Progenitor cell of endocrine pancreas (in vitro differentiated cells): ENCODE measurements at regions not wholly inside any gene's neighbourhood (a gene's known extent, or its start where the extent isn't known, plus 50 kb on each side); places are given as distances from the start of the nearest gene placed in this dataset.

ENCODE experiments used
- DNase-seq: peaks from one replicate; pipeline ENCODE4 v3.0.0; 2021; ENCODE audit warnings: low spot score; ENCODE audit not compliant: unreplicated experiment
- H3K27ac Mint-ChIP-seq: 2 replicates; pipeline ENCODE4 v1.8.0; 2021; ENCODE audit warnings: mild to moderate bottlenecking, moderate library complexity, mixed read lengths
- H3K27me3 Mint-ChIP-seq: 2 replicates; pipeline ENCODE4 v1.8.0; 2021; ENCODE audit warnings: mixed read lengths
- H3K36me3 Mint-ChIP-seq: 2 replicates; pipeline ENCODE4 v1.8.0; 2022; ENCODE audit warnings: mixed read lengths; ENCODE audit not compliant: insufficient read depth
- H3K4me1 Mint-ChIP-seq: 2 replicates; pipeline ENCODE4 v1.8.0; 2021; ENCODE audit warnings: low read depth, mixed read lengths
- H3K4me3 Mint-ChIP-seq: 2 replicates; pipeline ENCODE4 v1.8.0; 2021; ENCODE audit warnings: low read depth, mild to moderate bottlenecking, moderate library complexity, mixed read lengths
- H3K9me3 Mint-ChIP-seq: 2 replicates; pipeline ENCODE4 v1.8.0; 2021; ENCODE audit warnings: low read depth, mixed read lengths
- CTCF ChIP-seq: fragments of 200-600 bp; sonication (generic); IDR thresholded peaks from one replicate; pipeline ENCODE4 v1.5.0; 2021; ENCODE audit warnings: antibody characterized with exemption, mild to moderate bottlenecking; ENCODE audit not compliant: unreplicated experiment

GRCh38 chr14:46051796-46052195 lies 599.8 kb downstream of the RPL10L start:
- H3K4me1 Mint-ChIP-seq: peaks cover 6% of the 10 kb centered on the region
- H3K36me3 Mint-ChIP-seq: no peaks in the 10 kb centered on the region
- no peak for DNase-seq
- H3K27me3 Mint-ChIP-seq: no peaks in the 10 kb centered on the region
- no peak overlapping the region for H3K27ac Mint-ChIP-seq
- H3K9me3 Mint-ChIP-seq: no peaks in the 10 kb centered on the region
- H3K4me3 Mint-ChIP-seq: no peak overlapping the region
- no peak for TF ChIP-seq CTCF

- H3K27ac Mint-ChIP-seq: no peak overlapping the region
- H3K36me3 Mint-ChIP-seq: no peaks in the 10 kb centered on the region
- peak; percentile 16 for DNase-seq
- no peaks in the 10 kb centered on the region for H3K9me3 Mint-ChIP-seq
- no peak overlapping the region for H3K4me3 Mint-ChIP-seq
- no peaks in the 10 kb centered on the region for H3K4me1 Mint-ChIP-seq
- no peak for TF ChIP-seq CTCF
- no peaks in the 10 kb centered on the region for H3K27me3 Mint-ChIP-seq
Measured at GRCh38 chr14:46048127-46048526, 603.5 kb downstream of the RPL10L start.

GRCh38 chr14:46036099-46036498 lies 615.5 kb downstream of the RPL10L start:
- Mint-ChIP-seq H3K4me3 (no peak overlapping the region), H3K27ac (peak overlapping the region; percentile 62), H3K27me3 (no peaks in the 10 kb centered on the region), H3K4me1 (no peaks in the 10 kb centered on the region), H3K9me3 (no peaks in the 10 kb centered on the region), H3K36me3 (no peaks in the 10 kb centered on the region)
- DNase-seq: no peak
- no peak for TF ChIP-seq CTCF

- no peaks in the 10 kb centered on the region for H3K36me3 Mint-ChIP-seq
- no peak overlapping the region for H3K4me3 Mint-ChIP-seq
- no peak for TF ChIP-seq CTCF
- no peak for DNase-seq
- H3K4me1 Mint-ChIP-seq: no peaks in the 10 kb centered on the region
- no peaks in the 10 kb centered on the region for H3K9me3 Mint-ChIP-seq
- no peaks in the 10 kb centered on the region for H3K27me3 Mint-ChIP-seq
- no peak overlapping the region for H3K27ac Mint-ChIP-seq
Measured at GRCh38 chr14:46034305-46034704, 617.3 kb downstream of the RPL10L start.

GRCh38 chr14:46018846-46019420 lies 632.6 kb downstream of the RPL10L start:
- Mint-ChIP-seq H3K4me3 (no peak overlapping the region), H3K9me3 (no peaks in the 10 kb centered on the region), H3K27ac (no peak overlapping the region)

More at GRCh38 chr14:46018846-46019420, 632.6 kb downstream of the RPL10L start:
- TF ChIP-seq CTCF: no peak
- no peaks in the 10 kb centered on the region for H3K27me3 Mint-ChIP-seq
- no peaks in the 10 kb centered on the region for H3K4me1 Mint-ChIP-seq
- no peaks in the 10 kb centered on the region for H3K36me3 Mint-ChIP-seq
- no peak for DNase-seq
